Nucleus accumbens (tissue), 56 donors: ENCODE measurements at regions not wholly inside any gene's neighbourhood (a gene's known extent, or its start where the extent isn't known, plus 50 kb on each side); places are given as distances from the start of the nearest gene placed in this dataset.
"Not testable (repeated sequence)": the region's sequence is repeated elsewhere in the genome, so short reads cannot be mapped to it uniquely, and the experiment has no call there.

ENCODE experiments used
- DNase-seq, 56 donors: peaks; one replicate each; lab custom pipeline; 2025; lab: John Stamatoyannopoulos, UW

GRCh38 chr12:89781946-89782550, 73.4 kb upstream of the ATP2B1 start:
- no peak for DNase-seq

- no peak for DNase-seq
Measured at GRCh38 chr12:89781156-89781555, 72.5 kb upstream of the ATP2B1 start.

GRCh38 chr12:89779090-89779489, 70.5 kb upstream of the ATP2B1 start:
- DNase-seq, result no peak

- DNase-seq, result no peak
Measured at GRCh38 chr12:89777733-89778379, 69.2 kb upstream of the ATP2B1 start.

- DNase-seq, result no peak
Measured at GRCh38 chr12:89775986-89776365, 67.3 kb upstream of the ATP2B1 start.

GRCh38 chr12:89775063-89775985, 66.7 kb upstream of the ATP2B1 start:
- DNase-seq, result no peak

- DNase-seq, result no peak
Measured at GRCh38 chr12:89774645-89775044, 66.0 kb upstream of the ATP2B1 start.

GRCh38 chr12:89770391-89770790, 61.8 kb upstream of the ATP2B1 start:
- no peak for DNase-seq

GRCh38 chr12:89769483-89769818, 60.8 kb upstream of the ATP2B1 start:
- DNase-seq, result no peak

GRCh38 chr12:89768586-89769482, 60.2 kb upstream of the ATP2B1 start:
- no peak for DNase-seq

GRCh38 chr12:89765959-89766824, 57.6 kb upstream of the ATP2B1 start:
- DNase-seq, result no peak

GRCh38 chr12:89764164-89764563, 55.5 kb upstream of the ATP2B1 start:
- not testable (repeated sequence) for DNase-seq

- DNase-seq, result no peak
Measured at GRCh38 chr12:89762498-89763170, 54.0 kb upstream of the ATP2B1 start.

- no peak for DNase-seq
Measured at GRCh38 chr12:89760783-89761182, 52.1 kb upstream of the ATP2B1 start.
